C4-2B (cell line): ENCODE measurements at regions not wholly inside any gene's neighbourhood (a gene's known extent, or its start where the extent isn't known, plus 50 kb on each side); places are given as distances from the start of the nearest gene placed in this dataset.

Experiments used
- ZFX ChIP-seq: fragments of 450-650 bp; IDR thresholded peaks from 2 replicates; pipeline ENCODE4 v1.6.1; 2017
- TF ChIP-seq, protein P1 (sequence below): fragments of 450-650 bp; conservative IDR thresholded peaks from 2 replicates; pipeline ENCODE4 v1.5.1; 2017; ENCODE audit warnings: mild to moderate bottlenecking

DNA sequence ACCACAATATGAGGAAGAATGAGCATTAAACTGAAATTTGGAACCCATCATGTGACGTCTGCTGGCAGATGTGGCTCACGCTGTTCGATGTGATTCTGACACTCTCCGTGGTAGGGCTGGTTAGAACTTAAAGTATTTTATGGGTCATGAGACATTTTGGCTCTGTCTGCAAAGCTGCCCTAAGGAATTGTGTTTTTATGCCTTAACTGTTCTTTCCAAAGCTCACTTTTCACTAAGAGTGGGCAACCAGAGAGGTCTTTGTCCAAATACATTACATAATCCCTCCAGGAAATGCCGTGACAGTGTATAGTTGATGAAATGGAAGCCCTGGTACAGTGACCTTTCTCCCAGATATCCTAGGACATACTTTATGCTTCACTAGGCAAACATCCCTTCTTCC, 119.1 kb downstream of the AQP4 start:
- TF ChIP-seq ZFX: no peak
- TF ChIP-seq, protein P1, sequence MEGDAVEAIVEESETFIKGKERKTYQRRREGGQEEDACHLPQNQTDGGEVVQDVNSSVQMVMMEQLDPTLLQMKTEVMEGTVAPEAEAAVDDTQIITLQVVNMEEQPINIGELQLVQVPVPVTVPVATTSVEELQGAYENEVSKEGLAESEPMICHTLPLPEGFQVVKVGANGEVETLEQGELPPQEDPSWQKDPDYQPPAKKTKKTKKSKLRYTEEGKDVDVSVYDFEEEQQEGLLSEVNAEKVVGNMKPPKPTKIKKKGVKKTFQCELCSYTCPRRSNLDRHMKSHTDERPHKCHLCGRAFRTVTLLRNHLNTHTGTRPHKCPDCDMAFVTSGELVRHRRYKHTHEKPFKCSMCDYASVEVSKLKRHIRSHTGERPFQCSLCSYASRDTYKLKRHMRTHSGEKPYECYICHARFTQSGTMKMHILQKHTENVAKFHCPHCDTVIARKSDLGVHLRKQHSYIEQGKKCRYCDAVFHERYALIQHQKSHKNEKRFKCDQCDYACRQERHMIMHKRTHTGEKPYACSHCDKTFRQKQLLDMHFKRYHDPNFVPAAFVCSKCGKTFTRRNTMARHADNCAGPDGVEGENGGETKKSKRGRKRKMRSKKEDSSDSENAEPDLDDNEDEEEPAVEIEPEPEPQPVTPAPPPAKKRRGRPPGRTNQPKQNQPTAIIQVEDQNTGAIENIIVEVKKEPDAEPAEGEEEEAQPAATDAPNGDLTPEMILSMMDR: no peak
